GM19372 (cell line): ENCODE measurements at regions not wholly inside any gene's neighbourhood (a gene's known extent, or its start where the extent isn't known, plus 50 kb on each side); places are given as distances from the start of the nearest gene placed in this dataset.

Experiments
- ATAC-seq: cut with Tn5 transposase; IDR thresholded peaks from one replicate; pipeline ENCODE4 v1.9.1; 2021; ENCODE audit warnings: mild to moderate bottlenecking, low read depth, moderate library complexity; ENCODE audit not compliant: unreplicated experiment

DNA sequence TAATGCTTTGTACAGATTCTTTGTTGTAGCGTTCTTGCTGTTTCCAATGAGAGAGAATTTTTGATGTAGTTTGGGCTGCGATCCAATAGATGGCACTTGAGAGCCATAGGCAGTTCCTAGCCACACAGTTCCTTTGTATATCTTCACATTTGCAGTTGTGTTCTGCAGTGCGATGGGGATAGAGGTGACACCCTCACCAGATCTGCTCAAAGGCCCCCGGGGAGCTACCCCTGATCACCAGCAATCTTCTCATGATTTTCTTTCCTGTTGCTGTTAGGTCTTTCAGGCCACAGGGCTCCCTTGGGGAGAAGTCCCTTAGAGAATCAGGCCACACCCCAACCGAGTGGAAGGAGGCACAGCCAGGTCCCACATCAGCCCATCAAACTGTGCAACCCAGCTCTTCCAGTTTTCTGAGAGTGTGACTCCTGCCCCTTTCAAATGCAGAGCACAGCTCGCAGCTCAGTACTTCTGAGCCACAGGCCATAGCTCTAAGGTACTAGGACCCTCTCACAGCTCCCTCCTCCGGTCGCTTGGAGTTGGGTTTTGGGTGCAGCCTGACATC, 353.7 kb downstream of the SLCO4C1 start:
- peak; percentile 85 for ATAC-seq

DNA sequence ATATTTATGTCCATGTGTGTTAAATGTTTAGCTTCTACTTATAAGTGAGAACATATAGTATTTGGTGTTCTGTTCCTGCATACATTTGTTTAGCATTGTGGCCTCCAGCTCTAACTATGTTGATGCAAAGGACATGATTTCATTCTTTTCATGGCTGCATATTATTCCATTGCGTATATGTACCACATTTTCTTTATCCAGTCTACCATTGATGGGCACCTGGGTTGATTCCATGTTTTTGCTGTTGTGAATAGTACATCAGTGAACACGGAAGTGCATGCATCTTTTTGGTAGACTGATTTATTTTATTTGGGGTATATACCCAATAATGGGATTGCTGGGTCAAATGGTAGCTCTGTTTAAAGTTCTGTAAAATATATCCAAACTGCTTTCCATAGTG, 359.0 kb downstream of the SLCO4C1 start:
- no peak for ATAC-seq

DNA sequence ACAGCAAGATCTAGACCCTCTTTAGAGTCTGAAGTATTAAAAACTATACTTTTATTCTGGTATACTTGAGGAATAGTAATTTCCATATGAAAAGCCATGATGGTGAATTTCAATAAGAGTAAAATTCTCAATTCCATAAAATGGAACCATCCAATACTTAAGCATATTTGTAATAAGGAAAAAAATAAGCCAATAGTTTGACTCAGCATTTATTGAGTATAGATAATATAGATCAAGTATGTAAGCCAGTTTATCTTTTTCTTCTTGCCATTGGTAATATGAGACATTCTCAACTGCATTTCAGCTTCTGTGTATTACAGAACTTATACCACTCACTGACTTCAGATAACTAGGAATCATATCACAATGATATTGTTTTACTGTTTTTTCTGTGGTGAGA, 361.0 kb downstream of the SLCO4C1 start:
- no peak for ATAC-seq

DNA sequence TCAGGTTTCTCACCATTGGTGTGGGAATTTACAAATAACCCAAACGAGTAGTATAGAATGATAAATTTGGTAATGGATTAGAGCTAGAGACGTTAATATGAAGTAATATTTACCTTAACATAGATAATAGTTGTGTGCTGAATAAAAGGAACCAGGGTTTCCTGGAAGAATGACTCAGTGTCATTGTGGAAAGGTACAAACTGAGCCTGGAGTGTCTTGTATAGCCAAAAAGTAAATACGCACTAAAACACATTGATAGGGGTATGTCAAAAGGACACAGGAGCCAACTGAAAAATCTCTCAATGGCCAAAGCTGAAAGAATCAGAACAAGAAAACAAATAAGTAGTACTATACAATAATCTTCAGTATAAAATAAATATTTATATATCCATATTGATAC, 363.5 kb downstream of the SLCO4C1 start:
- ATAC-seq, result no peak

GRCh38 chr5:101929628-101930027, 366.5 kb downstream of the SLCO4C1 start:
- ATAC-seq, result no peak

- ATAC-seq, result no peak
Observed at GRCh38 chr5:101917166-101917565, 378.9 kb downstream of the SLCO4C1 start.

- ATAC-seq, result no peak
Observed at GRCh38 chr5:101915554-101915953, 380.5 kb downstream of the SLCO4C1 start.

- no peak for ATAC-seq
Observed at GRCh38 chr5:101904736-101905135, 391.3 kb downstream of the SLCO4C1 start.

GRCh38 chr5:101897914-101898313, 398.2 kb downstream of the SLCO4C1 start:
- ATAC-seq, result peak; percentile 74

DNA sequence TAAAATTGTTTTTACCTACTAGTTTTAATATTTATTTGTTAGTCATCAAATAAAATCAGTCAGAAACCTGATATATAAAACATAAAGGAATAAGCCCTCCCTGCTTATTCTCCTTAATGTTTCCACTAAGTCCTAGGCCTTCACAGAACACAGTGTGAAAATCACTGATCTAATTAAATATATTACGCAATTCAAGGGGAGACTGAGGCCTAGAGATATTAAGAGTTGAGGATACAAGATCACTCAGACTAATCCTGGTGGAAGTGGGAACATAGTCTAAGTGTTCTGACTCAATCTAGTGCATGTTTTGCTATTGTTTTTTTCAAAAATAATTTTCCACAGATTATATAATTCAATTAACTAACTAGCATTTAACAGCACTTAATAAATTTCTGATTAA, 401.1 kb downstream of the SLCO4C1 start:
- no peak for ATAC-seq

DNA sequence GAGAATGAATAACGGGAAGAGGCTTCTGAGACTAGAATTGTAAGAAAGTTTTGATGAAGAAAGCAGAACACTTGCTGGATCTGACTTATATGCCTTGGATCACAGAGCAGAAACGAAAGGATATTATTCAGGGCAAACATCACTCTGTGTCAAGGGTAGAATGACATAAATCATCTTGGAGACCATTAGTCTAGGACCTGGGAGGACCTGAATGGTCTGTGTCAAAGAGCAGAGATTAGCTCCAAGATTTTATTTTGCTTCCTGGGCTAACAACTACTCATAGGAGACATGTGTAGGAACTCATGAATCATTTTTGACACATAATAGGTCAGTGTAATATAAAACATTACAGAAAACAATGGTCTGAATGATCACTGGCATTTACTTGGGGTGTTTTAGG, 417.9 kb downstream of the SLCO4C1 start:
- ATAC-seq, result no peak

DNA sequence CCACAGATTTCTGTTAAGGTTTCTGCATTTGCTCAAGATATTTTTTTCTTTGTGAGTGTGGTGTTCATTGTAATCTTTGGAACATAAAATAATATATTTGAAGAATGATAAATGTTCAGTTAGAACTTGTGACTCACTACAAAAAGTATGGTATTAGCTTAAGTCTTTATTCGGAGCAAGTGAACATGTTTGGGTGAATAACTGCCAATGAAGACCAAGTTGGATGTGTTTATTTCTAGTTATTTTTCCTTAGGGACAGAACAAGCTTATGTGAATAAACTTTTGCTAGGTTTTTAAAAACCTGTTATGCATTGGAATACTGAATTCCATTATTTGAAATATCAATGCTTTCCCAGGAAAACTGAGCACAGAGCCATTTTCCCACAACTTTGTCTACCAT, 418.6 kb downstream of the SLCO4C1 start:
- ATAC-seq, result no peak

DNA sequence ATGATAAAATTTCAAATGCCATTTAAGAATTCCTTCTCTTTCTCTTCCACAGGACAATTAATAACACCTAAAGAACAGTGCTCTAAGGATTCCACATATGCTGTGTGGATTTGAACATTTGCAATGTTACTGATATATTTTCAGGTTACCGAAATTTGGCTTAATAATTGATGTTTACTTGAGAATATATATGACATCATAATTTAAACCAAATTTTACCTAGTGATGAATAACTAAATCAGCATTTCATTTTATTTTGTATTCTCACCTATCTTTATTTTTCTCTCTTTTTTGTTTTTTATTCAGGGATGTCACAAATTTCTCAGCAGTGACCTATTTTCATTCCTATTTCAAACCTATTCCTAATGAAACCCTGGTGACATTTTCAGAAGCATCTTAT, 429.6 kb downstream of the SLCO4C1 start:
- ATAC-seq, result no peak

- ATAC-seq, result no peak
Observed at GRCh38 chr5:101860563-101860962, 435.5 kb downstream of the SLCO4C1 start.

DNA sequence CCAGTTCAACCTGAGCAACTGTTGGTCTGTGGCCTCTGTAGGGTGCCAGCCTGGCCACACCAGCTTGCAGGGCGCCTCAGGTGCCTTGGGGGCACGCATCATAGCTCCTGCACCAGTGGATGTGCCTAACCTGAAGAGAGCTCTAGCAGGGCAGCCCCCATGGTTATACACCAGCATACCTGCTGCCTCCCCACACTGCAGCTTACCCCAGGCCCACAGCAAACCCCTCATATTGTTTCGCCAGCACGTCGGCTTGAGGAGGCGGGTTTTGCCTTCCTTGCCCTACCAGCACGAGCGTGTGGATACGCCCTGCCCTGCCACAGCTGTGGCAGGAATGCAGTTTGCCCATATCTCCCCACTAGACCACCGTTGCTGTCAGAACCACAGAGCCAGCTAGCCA, 435.9 kb downstream of the SLCO4C1 start:
- no peak for ATAC-seq

GRCh38 chr5:101846496-101846895, 449.6 kb downstream of the SLCO4C1 start:
- ATAC-seq, result no peak

DNA sequence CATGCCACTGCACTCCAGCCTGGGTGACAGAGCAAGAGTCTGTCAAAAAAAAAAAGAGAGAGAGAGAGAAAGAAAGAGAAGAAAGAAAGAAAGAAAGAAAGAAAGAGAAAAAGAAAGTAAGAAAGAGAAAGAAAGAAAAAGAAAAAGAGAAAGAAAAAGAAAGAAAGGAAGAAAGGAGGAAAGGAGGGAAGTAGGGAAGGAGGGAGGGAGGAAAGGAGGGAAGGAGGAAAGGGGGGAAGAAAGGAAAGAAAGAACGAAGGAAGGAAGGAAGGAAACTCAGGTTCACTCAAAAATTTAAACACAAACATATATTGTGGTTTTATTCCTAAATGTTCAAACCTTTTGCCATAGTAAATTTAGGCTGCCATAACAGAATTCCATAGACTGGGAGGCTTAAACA, 453.0 kb downstream of the SLCO4C1 start:
- ATAC-seq, result no peak

DNA sequence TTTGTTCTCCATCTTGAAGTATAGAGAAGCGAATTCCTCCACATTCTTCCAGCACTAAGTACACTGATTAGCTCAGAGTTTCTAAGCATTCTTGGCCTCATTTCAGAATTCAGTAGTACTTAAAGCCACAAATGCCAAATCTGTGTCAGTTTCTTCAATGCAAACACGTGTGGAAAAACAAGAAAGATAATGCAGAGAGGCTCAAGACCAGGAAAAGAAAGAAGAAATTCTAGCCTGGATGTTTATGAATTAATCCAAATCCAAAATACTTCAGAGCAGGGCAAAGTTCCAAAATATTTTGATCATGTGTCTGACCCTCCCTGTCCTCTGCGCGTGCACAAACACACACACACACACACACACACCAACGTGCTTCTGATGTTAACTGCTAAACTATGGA, 457.6 kb downstream of the SLCO4C1 start:
- ATAC-seq, result no peak

- no peak for ATAC-seq
Observed at GRCh38 chr5:101829255-101829654, 466.8 kb downstream of the SLCO4C1 start.

DNA sequence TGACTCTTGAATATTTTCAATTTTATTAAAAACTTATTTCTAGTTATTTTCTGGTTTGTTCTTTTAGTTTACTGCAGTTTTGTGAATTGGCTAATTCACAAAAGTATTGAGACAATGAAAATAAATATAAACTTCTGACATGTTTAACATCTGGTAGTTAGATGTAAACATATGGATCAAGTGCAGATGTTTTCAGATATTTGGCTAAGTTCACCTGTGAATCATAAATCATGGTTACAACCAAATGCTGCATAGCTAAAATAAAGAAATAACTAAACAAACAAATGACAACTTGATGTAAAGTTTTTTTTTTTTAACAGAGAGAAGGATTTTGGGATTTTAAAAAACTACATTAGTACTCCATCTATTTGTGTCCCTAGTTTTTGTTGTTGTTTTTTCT, 484.6 kb downstream of the SLCO4C1 start:
- ATAC-seq, result no peak

- no peak for ATAC-seq
Observed at GRCh38 chr5:101806410-101806809, 489.7 kb downstream of the SLCO4C1 start.

GRCh38 chr5:101796427-101796826, 499.7 kb downstream of the SLCO4C1 start:
- no peak for ATAC-seq

DNA sequence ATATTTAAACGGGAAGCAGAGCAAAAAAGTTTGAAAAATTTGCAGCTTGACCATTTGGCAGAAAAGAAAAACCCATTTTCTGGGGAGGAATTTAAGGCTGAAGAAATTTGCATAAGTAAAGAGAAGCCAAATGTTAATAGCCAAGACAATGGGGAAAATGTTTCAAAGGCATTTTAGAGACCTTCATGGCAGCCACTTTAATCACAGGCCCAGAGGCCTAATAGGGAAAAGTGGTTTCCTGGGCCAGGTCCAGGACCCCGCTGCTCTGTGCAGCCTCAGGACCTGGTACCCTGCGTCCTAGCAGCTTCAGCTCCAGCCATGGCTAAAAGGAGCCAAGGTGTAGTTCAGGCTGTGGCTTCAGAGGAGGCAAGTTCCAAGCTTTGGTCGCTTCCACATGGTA, 507.3 kb downstream of the SLCO4C1 start:
- no peak for ATAC-seq
